Neural cell (in vitro differentiated cells): ENCODE measurements at regions not wholly inside any gene's neighbourhood (a gene's known extent, or its start where the extent isn't known, plus 50 kb on each side); places are given as distances from the start of the nearest gene placed in this dataset.

Experiments used
- H2AFZ ChIP-seq: fragments of 200-600, 300-800 bp; sonication (generic), shearing (Covaris generic); 2 replicates; pipeline ENCODE4 v1.6.0; 2014; ENCODE audit warnings: low read depth, mild to moderate bottlenecking, antibody characterized with exemption, low read length, moderate library complexity
- H3F3A ChIP-seq: fragments of 200-600 bp; shearing (Covaris generic); 2 replicates; pipeline ENCODE4 v1.6.1; 2016; ENCODE audit warnings: mild to moderate bottlenecking, moderate library complexity, mixed read lengths, antibody characterized with exemption, low read length; ENCODE audit not compliant: insufficient read depth, poor library complexity, severe bottlenecking
- H3K27ac ChIP-seq: fragments of 200-600, 300-800 bp; sonication (generic), shearing (Covaris generic); 2 replicates; pipeline ENCODE4 v1.5.1; 2014; ENCODE audit warnings: mild to moderate bottlenecking, low read length, moderate library complexity
- H3K27me3 ChIP-seq: fragments of 300-800, 200-600 bp; sonication (generic), shearing (Covaris generic); 2 replicates; pipeline ENCODE4 v1.6.0; 2014; ENCODE audit warnings: mild to moderate bottlenecking, low read depth, low read length, moderate library complexity; ENCODE audit not compliant: insufficient read depth
- H3K36me3 ChIP-seq: fragments of 300-800, 200-600 bp; sonication (generic), shearing (Covaris generic); 2 replicates; pipeline ENCODE4 v1.5.1; 2014; ENCODE audit warnings: mild to moderate bottlenecking, antibody characterized with exemption, low read length, moderate library complexity; ENCODE audit not compliant: insufficient read depth
- H3K4me2 ChIP-seq: fragments of 300-800, 200-600 bp; sonication (generic), shearing (Covaris generic); 2 replicates; pipeline ENCODE4 v1.6.0; 2014; ENCODE audit warnings: mild to moderate bottlenecking, low read length
- H3K4me3 ChIP-seq: fragments of 300-800, 200-600 bp; sonication (generic), shearing (Covaris generic); 2 replicates; pipeline ENCODE4 v1.5.1; 2014; ENCODE audit warnings: mild to moderate bottlenecking, low read length, moderate library complexity
- H3K79me2 ChIP-seq: fragments of 200-600 bp; shearing (Covaris generic); replicated peaks from 2 replicates; pipeline ENCODE4 v1.6.0; 2014; ENCODE audit warnings: mild to moderate bottlenecking, low read length, moderate library complexity; ENCODE audit not compliant: insufficient read depth
- H3K9ac ChIP-seq: fragments of 300-800, 200-600 bp; sonication (generic), shearing (Covaris generic); 2 replicates; pipeline ENCODE4 v1.6.1; 2016; ENCODE audit warnings: mild to moderate bottlenecking, low read length, mixed read lengths
- H3K9me2 ChIP-seq: fragments of 200-600 bp; shearing (Covaris generic); 2 replicates; pipeline ENCODE4 v1.6.1; 2016; ENCODE audit warnings: mild to moderate bottlenecking, low read length, mixed read lengths; ENCODE audit not compliant: insufficient read depth
- H3K9me3 ChIP-seq: fragments of 200-600, 300-800 bp; sonication (generic), shearing (Covaris generic); 2 replicates; pipeline ENCODE4 v1.6.1; 2016; ENCODE audit warnings: mild to moderate bottlenecking, mixed run types, low read length, moderate library complexity, mixed read lengths
- H4K20me1 ChIP-seq: fragments of 200-600 bp; shearing (Covaris generic); 2 replicates; pipeline ENCODE4 v1.6.1; 2016; ENCODE audit warnings: mild to moderate bottlenecking, mixed run types; ENCODE audit not compliant: insufficient read depth
- EP300 ChIP-seq: fragments of 450-650 bp; conservative IDR thresholded peaks from 2 replicates; pipeline ENCODE4 v1.6.1; 2014; ENCODE audit warnings: antibody characterized with exemption, mild to moderate bottlenecking, moderate library complexity; ENCODE audit not compliant: poor library complexity, severe bottlenecking
- EZH2 ChIP-seq: fragments of 200-600, 300-800 bp; shearing (Covaris generic), sonication (generic); IDR thresholded peaks from 2 replicates; pipeline ENCODE4 v1.6.1; 2014; ENCODE audit warnings: antibody characterized with exemption, low read length, borderline replicate concordance, mild to moderate bottlenecking; ENCODE audit not compliant: insufficient read depth, poor library complexity, severe bottlenecking
- MXI1 ChIP-seq: fragments of 450-650 bp; conservative IDR thresholded peaks from 2 replicates; pipeline ENCODE4 v1.6.1; 2014; ENCODE audit warnings: antibody characterized with exemption, mild to moderate bottlenecking; ENCODE audit not compliant: poor library complexity, severe bottlenecking
- POLR2AphosphoS5 ChIP-seq: IDR thresholded peaks from 2 replicates; pipeline ENCODE4 v1.6.1; 2012
- RAD21 ChIP-seq: fragments of 450-650 bp; conservative IDR thresholded peaks from 2 replicates; pipeline ENCODE4 v1.6.1; 2014; ENCODE audit warnings: antibody characterized with exemption, mild to moderate bottlenecking, moderate library complexity
- SMC3 ChIP-seq: fragments of 450-650 bp; conservative IDR thresholded peaks from 2 replicates; pipeline ENCODE4 v1.6.1; 2014; ENCODE audit warnings: antibody characterized with exemption, mild to moderate bottlenecking, moderate library complexity; ENCODE audit not compliant: poor library complexity
- TAF1 ChIP-seq: IDR thresholded peaks from 2 replicates; pipeline ENCODE4 v1.6.1; 2012; ENCODE audit warnings: low read depth
- TF ChIP-seq, protein P1 (sequence below): IDR thresholded peaks from 2 replicates; pipeline ENCODE4 v1.6.1; 2012; ENCODE audit warnings: borderline replicate concordance
- TF ChIP-seq, protein P2 (sequence below): fragments of 450-650 bp; IDR thresholded peaks from 2 replicates; pipeline ENCODE4 v1.5.1; 2014; ENCODE audit warnings: antibody characterized with exemption, mild to moderate bottlenecking, moderate library complexity; ENCODE audit not compliant: poor library complexity, severe bottlenecking

DNA sequence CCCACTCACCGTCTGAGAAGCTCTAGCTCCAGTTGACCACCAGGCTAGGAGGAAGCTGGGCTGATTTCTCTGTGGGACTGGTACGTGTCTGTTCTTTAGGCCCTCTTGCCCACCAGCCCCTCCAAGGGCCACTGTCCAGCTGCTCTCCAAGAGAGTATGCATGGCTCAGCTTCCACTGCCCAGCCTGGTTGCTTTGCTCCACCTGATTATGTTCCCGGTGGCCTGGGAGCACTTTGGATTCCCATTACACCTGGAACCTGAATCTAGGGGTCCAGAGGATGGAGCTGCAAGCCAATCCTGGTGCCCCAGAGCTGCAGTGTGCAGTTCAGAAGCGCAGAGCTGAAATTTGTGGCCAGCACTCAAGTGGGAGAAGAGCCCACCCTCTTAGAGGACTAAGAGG, 402.1 kb upstream of the CNTN6 start:
- Histone ChIP-seq H3K27me3 (no peaks in the 10 kb centered on the region), H2AFZ (no peak overlapping the region), H3K4me2 (no peak overlapping the region), H4K20me1 (no peaks in the 10 kb centered on the region), H3K36me3 (no peaks in the 10 kb centered on the region), H3K9me2 (no peaks in the 10 kb centered on the region), H3K4me3 (no peak overlapping the region), H3K9ac (no peak overlapping the region), H3K9me3 (no peaks in the 10 kb centered on the region), H3F3A (no peaks in the 10 kb centered on the region), H3K79me2 (no peaks in the 10 kb centered on the region), H3K27ac (no peak overlapping the region)
- no peak for TF ChIP-seq TAF1
- TF ChIP-seq, protein P1, sequence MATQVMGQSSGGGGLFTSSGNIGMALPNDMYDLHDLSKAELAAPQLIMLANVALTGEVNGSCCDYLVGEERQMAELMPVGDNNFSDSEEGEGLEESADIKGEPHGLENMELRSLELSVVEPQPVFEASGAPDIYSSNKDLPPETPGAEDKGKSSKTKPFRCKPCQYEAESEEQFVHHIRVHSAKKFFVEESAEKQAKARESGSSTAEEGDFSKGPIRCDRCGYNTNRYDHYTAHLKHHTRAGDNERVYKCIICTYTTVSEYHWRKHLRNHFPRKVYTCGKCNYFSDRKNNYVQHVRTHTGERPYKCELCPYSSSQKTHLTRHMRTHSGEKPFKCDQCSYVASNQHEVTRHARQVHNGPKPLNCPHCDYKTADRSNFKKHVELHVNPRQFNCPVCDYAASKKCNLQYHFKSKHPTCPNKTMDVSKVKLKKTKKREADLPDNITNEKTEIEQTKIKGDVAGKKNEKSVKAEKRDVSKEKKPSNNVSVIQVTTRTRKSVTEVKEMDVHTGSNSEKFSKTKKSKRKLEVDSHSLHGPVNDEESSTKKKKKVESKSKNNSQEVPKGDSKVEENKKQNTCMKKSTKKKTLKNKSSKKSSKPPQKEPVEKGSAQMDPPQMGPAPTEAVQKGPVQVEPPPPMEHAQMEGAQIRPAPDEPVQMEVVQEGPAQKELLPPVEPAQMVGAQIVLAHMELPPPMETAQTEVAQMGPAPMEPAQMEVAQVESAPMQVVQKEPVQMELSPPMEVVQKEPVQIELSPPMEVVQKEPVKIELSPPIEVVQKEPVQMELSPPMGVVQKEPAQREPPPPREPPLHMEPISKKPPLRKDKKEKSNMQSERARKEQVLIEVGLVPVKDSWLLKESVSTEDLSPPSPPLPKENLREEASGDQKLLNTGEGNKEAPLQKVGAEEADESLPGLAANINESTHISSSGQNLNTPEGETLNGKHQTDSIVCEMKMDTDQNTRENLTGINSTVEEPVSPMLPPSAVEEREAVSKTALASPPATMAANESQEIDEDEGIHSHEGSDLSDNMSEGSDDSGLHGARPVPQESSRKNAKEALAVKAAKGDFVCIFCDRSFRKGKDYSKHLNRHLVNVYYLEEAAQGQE, result no peak
- TF ChIP-seq EP300, result no peak
- TF ChIP-seq EZH2, result no peak
- no peak for TF ChIP-seq RAD21
- TF ChIP-seq, protein P2, sequence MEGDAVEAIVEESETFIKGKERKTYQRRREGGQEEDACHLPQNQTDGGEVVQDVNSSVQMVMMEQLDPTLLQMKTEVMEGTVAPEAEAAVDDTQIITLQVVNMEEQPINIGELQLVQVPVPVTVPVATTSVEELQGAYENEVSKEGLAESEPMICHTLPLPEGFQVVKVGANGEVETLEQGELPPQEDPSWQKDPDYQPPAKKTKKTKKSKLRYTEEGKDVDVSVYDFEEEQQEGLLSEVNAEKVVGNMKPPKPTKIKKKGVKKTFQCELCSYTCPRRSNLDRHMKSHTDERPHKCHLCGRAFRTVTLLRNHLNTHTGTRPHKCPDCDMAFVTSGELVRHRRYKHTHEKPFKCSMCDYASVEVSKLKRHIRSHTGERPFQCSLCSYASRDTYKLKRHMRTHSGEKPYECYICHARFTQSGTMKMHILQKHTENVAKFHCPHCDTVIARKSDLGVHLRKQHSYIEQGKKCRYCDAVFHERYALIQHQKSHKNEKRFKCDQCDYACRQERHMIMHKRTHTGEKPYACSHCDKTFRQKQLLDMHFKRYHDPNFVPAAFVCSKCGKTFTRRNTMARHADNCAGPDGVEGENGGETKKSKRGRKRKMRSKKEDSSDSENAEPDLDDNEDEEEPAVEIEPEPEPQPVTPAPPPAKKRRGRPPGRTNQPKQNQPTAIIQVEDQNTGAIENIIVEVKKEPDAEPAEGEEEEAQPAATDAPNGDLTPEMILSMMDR, result no peak
- no peak for TF ChIP-seq SMC3
- TF ChIP-seq POLR2AphosphoS5, result no peak
- TF ChIP-seq MXI1, result no peak

DNA sequence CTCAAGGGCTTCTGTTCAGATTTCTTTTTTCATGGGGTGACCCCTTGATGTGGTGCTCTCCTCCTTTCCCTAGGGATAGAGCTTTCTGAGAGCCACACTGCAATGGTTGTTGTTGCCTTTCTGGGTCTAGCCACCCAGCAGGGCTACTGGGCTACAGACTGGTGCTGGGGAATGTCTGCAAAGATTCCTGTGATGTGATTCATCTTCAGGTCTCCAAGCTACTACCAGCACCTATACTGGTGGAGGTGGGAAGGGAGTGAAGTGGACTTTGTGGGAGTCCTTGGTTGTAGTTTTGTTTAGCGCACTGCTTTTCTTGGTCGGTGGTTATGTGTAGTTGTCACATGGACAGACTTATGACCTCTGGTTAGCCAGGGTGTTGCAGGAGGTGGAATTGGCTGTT, 392.3 kb upstream of the CNTN6 start:
- Histone ChIP-seq H3K36me3 (no peaks in the 10 kb centered on the region), H3K27ac (no peak overlapping the region), H3K9me2 (no peaks in the 10 kb centered on the region), H3K9me3 (no peaks in the 10 kb centered on the region), H3F3A (no peaks in the 10 kb centered on the region), H4K20me1 (no peaks in the 10 kb centered on the region), H3K79me2 (no peaks in the 10 kb centered on the region), H3K4me2 (no peak overlapping the region), H3K9ac (no peak overlapping the region), H2AFZ (no peak overlapping the region), H3K4me3 (no peak overlapping the region), H3K27me3 (no peaks in the 10 kb centered on the region)
- no peak for TF ChIP-seq SMC3
- TF ChIP-seq, protein P2, result no peak
- no peak for TF ChIP-seq TAF1
- no peak for TF ChIP-seq MXI1
- no peak for TF ChIP-seq EP300
- TF ChIP-seq, protein P1, result no peak
- TF ChIP-seq EZH2, result no peak
- TF ChIP-seq RAD21, result no peak
- no peak for TF ChIP-seq POLR2AphosphoS5
